Gastrocnemius medialis (tissue), 4 donors: ENCODE measurements at regions not wholly inside any gene's neighbourhood (a gene's known extent, or its start where the extent isn't known, plus 50 kb on each side); places are given as distances from the start of the nearest gene placed in this dataset.

Experiments
- CTCF ChIP-seq, 5 experiments: fragments of 450-650 bp in 3 of 5; fragments of 200-600 bp in 2 of 5; sonication (generic) in 2 of 5; IDR thresholded peaks in 4 of 5; conservative IDR thresholded peaks in 1 of 5; 1 replicate in 4 of 5; 2 replicates in 1 of 5; pipeline ENCODE4 v1.5.1; 2016 to 2019; ENCODE audit warnings: antibody characterized with exemption in 5 of 5, mild to moderate bottlenecking in 3 of 5, moderate library complexity in 3 of 5
- POLR2A ChIP-seq, 2 donors: fragments of 450-650 bp; IDR thresholded peaks; one replicate each; pipeline ENCODE4 v1.6.1; 2017; ENCODE audit warnings: antibody characterized with exemption in 2 of 2, mild to moderate bottlenecking in 2 of 2, moderate library complexity in 2 of 2

GRCh38 chr7:106744563-106745091 is 83.7 kb upstream of the CCDC71L start:
- TF ChIP-seq CTCF (IDR thresholded peaks at IDR 0.05 in 4 of 5, conservative IDR thresholded peaks at IDR 0.05 in 1 of 5): no peak
- no peak for TF ChIP-seq POLR2A (IDR thresholded peaks at IDR 0.05)
